Stimulated activated CD8-positive, alpha-beta memory T cell treated with anti-CD3 and anti-CD28 coated beads, Interleukin-15, amount 100 ng/mL, for 1 hour (primary cell): ENCODE measurements at regions not wholly inside any gene's neighbourhood (a gene's known extent, or its start where the extent isn't known, plus 50 kb on each side); places are given as distances from the start of the nearest gene placed in this dataset.

Experiments used
- DNase-seq: peaks from one replicate; pipeline ENCODE4 v3.0.0-alpha.2; 2020; ENCODE audit warnings: low read depth

GRCh38 chr18:34978533-34978893, 62.7 kb upstream of the MAPRE2 start:
- DNase-seq = no peak

GRCh38 chr18:34978953-34979608, 62.1 kb upstream of the MAPRE2 start:
- peak; percentile 49 for DNase-seq

GRCh38 chr18:34981487-34981886, 59.7 kb upstream of the MAPRE2 start:
- no peak for DNase-seq

DNA sequence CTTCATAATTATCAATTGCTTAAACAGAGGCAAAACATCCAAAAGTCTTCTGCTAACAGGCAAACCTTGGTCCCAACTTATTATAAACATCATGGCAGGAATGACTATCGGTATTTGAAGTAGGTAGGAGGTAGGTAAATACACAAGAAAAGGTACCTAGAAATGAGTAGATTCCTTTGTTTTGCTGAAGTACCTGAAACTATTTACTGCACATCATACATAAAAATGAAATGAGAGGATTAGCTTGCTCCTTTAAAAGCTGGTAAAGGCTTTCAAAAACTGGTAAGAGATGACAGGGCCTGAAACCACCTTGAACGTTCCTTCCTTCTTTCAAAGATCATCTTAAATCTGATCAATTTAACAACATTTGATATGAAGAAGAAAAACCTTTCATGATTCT, 55.2 kb upstream of the MAPRE2 start:
- no peak for DNase-seq

DNA sequence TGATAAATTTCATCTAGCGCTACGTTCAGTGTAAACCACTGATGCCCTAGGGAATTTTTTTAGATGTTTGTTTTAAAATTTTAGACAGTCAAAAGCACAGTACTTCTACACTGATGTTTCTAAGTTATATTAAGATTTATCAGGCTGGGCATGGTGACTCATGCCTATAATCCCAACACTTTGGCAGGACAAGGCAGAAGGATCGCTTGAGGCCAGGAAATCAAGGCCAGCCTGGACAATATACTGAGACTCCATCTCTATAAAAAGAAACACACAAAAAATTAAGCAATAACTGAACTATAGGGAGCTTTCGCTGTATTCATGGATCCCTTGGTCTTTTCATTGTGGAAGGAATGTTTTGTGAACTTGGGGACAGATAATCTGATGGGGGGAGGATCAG, 50.6 kb upstream of the MAPRE2 start:
- no peak for DNase-seq

GRCh38 chr18:34991152-34991551, 50.1 kb upstream of the MAPRE2 start:
- DNase-seq = no peak
